Uterus (tissue), 2 donors: ENCODE measurements at regions not wholly inside any gene's neighbourhood (a gene's known extent, or its start where the extent isn't known, plus 50 kb on each side); places are given as distances from the start of the nearest gene placed in this dataset.

ENCODE experiments used
- POLR2A ChIP-seq, 2 donors: fragments of 450-650 bp; IDR thresholded peaks; one replicate each; pipeline ENCODE4 v1.6.1; 2016; ENCODE audit warnings: antibody characterized with exemption in 2 of 2, mild to moderate bottlenecking in 1 of 2, moderate library complexity in 1 of 2
- TF ChIP-seq, protein P1 (sequence below), 4 experiments: fragments of 200-600 bp in 2 of 4; fragments of 450-650 bp in 2 of 4; sonication (generic) in 2 of 4; IDR thresholded peaks; one replicate each; pipeline ENCODE4 v1.5.1; 2016 to 2019; ENCODE audit warnings: antibody characterized with exemption in 4 of 4, mild to moderate bottlenecking in 2 of 4, moderate library complexity in 1 of 4

DNA sequence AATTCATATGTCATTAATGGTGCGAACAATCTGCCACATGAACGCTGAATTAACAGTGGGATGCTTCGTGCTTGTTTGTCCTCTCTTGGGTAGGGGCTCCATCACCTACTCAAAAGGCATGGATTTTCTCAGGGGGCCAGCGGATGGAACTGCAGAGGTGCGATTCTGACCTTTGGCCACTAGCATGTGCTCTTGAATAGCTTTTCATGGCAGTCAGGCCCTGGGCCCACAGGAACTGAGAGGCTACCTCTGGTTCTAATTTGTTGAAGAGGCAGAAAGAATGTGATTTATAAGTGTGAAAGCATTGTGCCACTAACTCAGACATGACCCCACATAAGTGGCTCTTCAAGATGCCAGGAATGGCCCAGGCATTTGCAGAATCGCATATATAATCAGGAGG lies 283.2 kb downstream of the INSIG2 start:
- TF ChIP-seq, protein P1, sequence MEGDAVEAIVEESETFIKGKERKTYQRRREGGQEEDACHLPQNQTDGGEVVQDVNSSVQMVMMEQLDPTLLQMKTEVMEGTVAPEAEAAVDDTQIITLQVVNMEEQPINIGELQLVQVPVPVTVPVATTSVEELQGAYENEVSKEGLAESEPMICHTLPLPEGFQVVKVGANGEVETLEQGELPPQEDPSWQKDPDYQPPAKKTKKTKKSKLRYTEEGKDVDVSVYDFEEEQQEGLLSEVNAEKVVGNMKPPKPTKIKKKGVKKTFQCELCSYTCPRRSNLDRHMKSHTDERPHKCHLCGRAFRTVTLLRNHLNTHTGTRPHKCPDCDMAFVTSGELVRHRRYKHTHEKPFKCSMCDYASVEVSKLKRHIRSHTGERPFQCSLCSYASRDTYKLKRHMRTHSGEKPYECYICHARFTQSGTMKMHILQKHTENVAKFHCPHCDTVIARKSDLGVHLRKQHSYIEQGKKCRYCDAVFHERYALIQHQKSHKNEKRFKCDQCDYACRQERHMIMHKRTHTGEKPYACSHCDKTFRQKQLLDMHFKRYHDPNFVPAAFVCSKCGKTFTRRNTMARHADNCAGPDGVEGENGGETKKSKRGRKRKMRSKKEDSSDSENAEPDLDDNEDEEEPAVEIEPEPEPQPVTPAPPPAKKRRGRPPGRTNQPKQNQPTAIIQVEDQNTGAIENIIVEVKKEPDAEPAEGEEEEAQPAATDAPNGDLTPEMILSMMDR (IDR thresholded peaks at IDR 0.05), result no peak
- no peak for TF ChIP-seq POLR2A (IDR thresholded peaks at IDR 0.05)
